H1 (cell line): ENCODE measurements at regions not wholly inside any gene's neighbourhood (a gene's known extent, or its start where the extent isn't known, plus 50 kb on each side); places are given as distances from the start of the nearest gene placed in this dataset.

Source experiments
- CTCF ChIA-PET: fragments of 300-600 bp; sonication (Branson Sonifier 250); formaldehyde crosslinking; loops from one replicate; lab custom pipeline; 2021; ENCODE audit not compliant: partially characterized antibody; lab: Charles Lee
- POLR2A ChIA-PET: fragments of 300-600 bp; sonication (Branson Sonifier 250); formaldehyde crosslinking; loops from one replicate; lab custom pipeline; 2021; ENCODE audit warnings: inconsistent platforms; ENCODE audit not compliant: partially characterized antibody; lab: Charles Lee
- DNase-seq, 2 experiments: peaks; one replicate each; pipeline versions ENCODE4 v3.0.0 to v3.0.0-alpha.2; 2010 to 2022; ENCODE audit warnings: low spot score in 2 of 2, low read depth in 1 of 2, mixed read lengths in 1 of 2
- FAIRE-seq: peaks from 2 replicates; lab custom pipeline; 2011; peaks lifted over from hg19 to GRCh38; lab: Jason Lieb, UNC
- H2AFZ ChIP-seq: 2 replicates; pipeline ENCODE4 v1.8.1; 2012; ENCODE audit warnings: low read length, inconsistent platforms
- H2AK5ac ChIP-seq: 2 replicates; pipeline ENCODE4 v1.6.1; 2013; ENCODE audit warnings: low read depth, low read length
- H2BK120ac ChIP-seq: replicated peaks from 2 replicates; pipeline ENCODE3; 2013; ENCODE audit warnings: low read depth, low read length, inconsistent platforms
- H2BK12ac ChIP-seq: 2 replicates; pipeline ENCODE4 v1.6.1; 2013; ENCODE audit warnings: low read depth, low read length
- H2BK15ac ChIP-seq: 2 replicates; pipeline ENCODE4 v1.6.1; 2013; ENCODE audit warnings: low read length
- H2BK20ac ChIP-seq: 2 replicates; pipeline ENCODE4 v1.6.1; 2013; ENCODE audit warnings: low read length
- H2BK5ac ChIP-seq: 2 replicates; pipeline ENCODE4 v1.6.1; 2013; ENCODE audit warnings: low read depth, low read length
- H3K14ac ChIP-seq: 2 replicates; pipeline ENCODE4 v1.6.1; 2013; ENCODE audit warnings: inconsistent platforms; ENCODE audit not compliant: insufficient read length
- H3K18ac ChIP-seq: 2 replicates; pipeline ENCODE4 v1.6.1; 2013; ENCODE audit warnings: low read length; ENCODE audit errors: extremely low read depth
- H3K23ac ChIP-seq: 2 replicates; pipeline ENCODE4 v1.6.1; 2013; ENCODE audit warnings: inconsistent platforms; ENCODE audit not compliant: insufficient read length
- H3K23me2 ChIP-seq: 2 replicates; pipeline ENCODE4 v1.6.1; 2013; ENCODE audit warnings: low read depth, low read length
- H3K27ac ChIP-seq: 2 replicates; pipeline ENCODE4 v1.6.1; 2011; ENCODE audit warnings: low read depth, low read length, inconsistent platforms
- H3K27me3 ChIP-seq, 4 experiments: replicated peaks in 1 of 4; 1 replicate in 1 of 4; 2 replicates in 3 of 4; pipeline versions ENCODE4 v1.6.1 to v1.8.1; 2011 to 2013; ENCODE audit warnings: low read length in 3 of 4, mild to moderate bottlenecking in 3 of 4, inconsistent platforms in 2 of 4, mixed read lengths in 2 of 4, moderate library complexity in 1 of 4; ENCODE audit not compliant: control insufficient read depth in 3 of 4, insufficient read depth in 3 of 4; ENCODE audit errors: extremely low read depth in 1 of 4
- H3K36me3 ChIP-seq, 4 experiments: 2 replicates each; pipeline versions ENCODE4 v1.6.1 to v1.8.1; 2011 to 2013; ENCODE audit warnings: mild to moderate bottlenecking in 4 of 4, low read length in 3 of 4, moderate library complexity in 2 of 4, control low read depth in 1 of 4, inconsistent platforms in 1 of 4; ENCODE audit not compliant: insufficient read depth in 4 of 4, control insufficient read depth in 2 of 4
- H3K4ac ChIP-seq: replicated peaks from 2 replicates; pipeline ENCODE3; 2013; ENCODE audit warnings: low read length, low read depth, mixed read lengths, inconsistent platforms; ENCODE audit not compliant: insufficient read length
- H3K4me1 ChIP-seq, 4 experiments: replicated peaks in 1 of 4; 1 replicate in 1 of 4; 2 replicates in 3 of 4; pipeline versions ENCODE4 v1.6.1 to v1.8.1; 2011 to 2013; ENCODE audit warnings: low read length in 3 of 4, inconsistent platforms in 2 of 4, mixed read lengths in 1 of 4; ENCODE audit not compliant: insufficient read depth in 4 of 4, control insufficient read depth in 3 of 4
- H3K4me2 ChIP-seq, 2 experiments: 2 replicates each; pipeline versions ENCODE4 v1.6.1 to v1.8.1; 2011 to 2013; ENCODE audit warnings: low read depth in 2 of 2, low read length in 2 of 2, control low read depth in 1 of 2, inconsistent platforms in 1 of 2, mild to moderate bottlenecking in 1 of 2; ENCODE audit not compliant: insufficient read depth in 1 of 2
- H3K4me3 ChIP-seq, 4 experiments: fragments of 200-600, 300-600 bp in 1 of 4; sonication (generic), shearing (Covaris generic), sonication (Bioruptor Twin) in 1 of 4; 2 replicates each; pipeline versions ENCODE4 v1.5.1 to v1.8.1; 2011 to 2016; ENCODE audit warnings: low read length in 4 of 4, low read depth in 3 of 4, control low read depth in 2 of 4, inconsistent platforms in 2 of 4, mild to moderate bottlenecking in 2 of 4, mixed read lengths in 1 of 4, moderate library complexity in 1 of 4; ENCODE audit not compliant: insufficient read depth in 2 of 4; ENCODE audit errors: extremely low read depth in 1 of 4
- H3K56ac ChIP-seq: replicated peaks from 2 replicates; pipeline ENCODE3; 2013; ENCODE audit warnings: low read depth, mild to moderate bottlenecking, mixed read lengths, low read length, inconsistent platforms; ENCODE audit not compliant: insufficient read length
- H3K79me1 ChIP-seq: 2 replicates; pipeline ENCODE4 v1.6.1; 2013; ENCODE audit warnings: low read depth, low read length, control low read depth
- H3K79me2 ChIP-seq, 2 experiments: 2 replicates each; pipeline versions ENCODE4 v1.6.1 to v1.8.1; 2012 to 2013; ENCODE audit warnings: low read length in 2 of 2, mild to moderate bottlenecking in 2 of 2, inconsistent platforms in 1 of 2; ENCODE audit not compliant: insufficient read depth in 2 of 2, control insufficient read depth in 1 of 2
- H3K9ac ChIP-seq, 4 experiments: replicated peaks in 1 of 4; 1 replicate in 1 of 4; 2 replicates in 3 of 4; pipeline versions ENCODE4 v1.6.1 to v1.8.1; 2011 to 2013; ENCODE audit warnings: low read depth in 3 of 4, low read length in 3 of 4, control low read depth in 2 of 4, mild to moderate bottlenecking in 2 of 4, moderate library complexity in 2 of 4, inconsistent platforms in 1 of 4; ENCODE audit errors: extremely low read depth in 1 of 4
- H3K9me3 ChIP-seq, 2 experiments: 2 replicates each; pipeline versions ENCODE4 v1.6.1 to v1.8.1; 2012 to 2013; ENCODE audit warnings: mild to moderate bottlenecking in 2 of 2, moderate library complexity in 2 of 2, control low read depth in 1 of 2, inconsistent platforms in 1 of 2, low read depth in 1 of 2, low read length in 1 of 2, mixed read lengths in 1 of 2; ENCODE audit not compliant: insufficient read depth in 2 of 2
- H4K20me1 ChIP-seq, 2 experiments: replicated peaks in 1 of 2; 2 replicates each; pipeline versions ENCODE3 to v1.8.1; 2011 to 2013; ENCODE audit warnings: inconsistent platforms in 2 of 2, low read length in 2 of 2, mild to moderate bottlenecking in 1 of 2; ENCODE audit not compliant: insufficient read depth in 2 of 2, control insufficient read depth in 1 of 2
- H4K5ac ChIP-seq: 2 replicates; pipeline ENCODE4 v1.6.1; 2013; ENCODE audit warnings: low read length, low read depth, mixed read lengths, inconsistent platforms; ENCODE audit not compliant: insufficient read length
- H4K8ac ChIP-seq: 2 replicates; pipeline ENCODE4 v1.8.0; 2013; ENCODE audit warnings: mild to moderate bottlenecking, moderate library complexity, low read length, inconsistent platforms; ENCODE audit not compliant: insufficient read depth; ENCODE audit errors: extremely low read depth
- H4K91ac ChIP-seq: replicated peaks from 2 replicates; pipeline ENCODE3; 2013; ENCODE audit warnings: low read length, mixed read lengths, inconsistent platforms; ENCODE audit not compliant: insufficient read length
- BACH1 ChIP-seq: IDR thresholded peaks from 2 replicates; pipeline ENCODE4 v1.6.1; 2012; ENCODE audit warnings: low read length, improper control_type of control experiment
- CTCF ChIP-seq, 3 experiments: IDR thresholded peaks; 1 replicate in 2 of 3; 2 replicates in 1 of 3; pipeline versions ENCODE4 v1.5.1 to v1.6.1; 2011; ENCODE audit warnings: low read length in 3 of 3, mild to moderate bottlenecking in 3 of 3, inconsistent platforms in 2 of 3, low read depth in 1 of 3, moderate library complexity in 1 of 3; ENCODE audit not compliant: insufficient read depth in 1 of 3; ENCODE audit errors: control extremely low read depth in 1 of 3
- E2F6 ChIP-seq: IDR thresholded peaks from 2 replicates; pipeline ENCODE4 v1.6.1; 2012; ENCODE audit warnings: inconsistent platforms
- FOSL1 ChIP-seq: IDR thresholded peaks from 2 replicates; pipeline ENCODE4 v1.6.1; 2011; ENCODE audit warnings: mild to moderate bottlenecking, low read depth, low read length, moderate library complexity; ENCODE audit not compliant: insufficient read depth
- HDAC6 ChIP-seq: IDR thresholded peaks from one replicate; pipeline ENCODE4 v1.7.1; 2012; ENCODE audit warnings: low read depth, mild to moderate bottlenecking, inconsistent platforms, low read length, moderate library complexity
- KDM1A ChIP-seq: fragments of 200-600, 300-600 bp; sonication (generic); IDR thresholded peaks from 2 replicates; pipeline ENCODE4 v1.7.1; 2016; ENCODE audit warnings: mild to moderate bottlenecking, low read length, borderline replicate concordance
- NANOG ChIP-seq: IDR thresholded peaks from 2 replicates; pipeline ENCODE4 v1.6.1; 2011; ENCODE audit warnings: low read length, low read depth, mild to moderate bottlenecking, inconsistent platforms; ENCODE audit not compliant: insufficient read depth, poor library complexity, severe bottlenecking
- PHF8 ChIP-seq: fragments of 200-600 bp; sonication (generic); conservative IDR thresholded peaks from 2 replicates; pipeline ENCODE4 v1.7.1; 2012; ENCODE audit warnings: low read depth, mild to moderate bottlenecking, inconsistent platforms, low read length, moderate library complexity
- RFX5 ChIP-seq: IDR thresholded peaks from 2 replicates; pipeline ENCODE4 v1.6.1; 2011; ENCODE audit warnings: low read depth, low read length, improper control_type of control experiment, borderline replicate concordance
- RXRA ChIP-seq: IDR thresholded peaks from 2 replicates; pipeline ENCODE4 v1.6.1; 2011; ENCODE audit warnings: low read depth, mild to moderate bottlenecking, low read length, moderate library complexity; ENCODE audit not compliant: insufficient read depth
- TAF1 ChIP-seq: IDR thresholded peaks from 2 replicates; pipeline ENCODE4 v1.6.1; 2011; ENCODE audit warnings: mild to moderate bottlenecking, low read depth, low read length
- TCF12 ChIP-seq: IDR thresholded peaks from 2 replicates; pipeline ENCODE4 v1.6.1; 2011; ENCODE audit warnings: low read depth, mild to moderate bottlenecking, low read length
- WGBS, 2 experiments: shearing (Covaris generic) in 1 of 2; methylation state at CpG; one replicate each; pipeline versions ENCODE4 v1.1.6 to v1.1.7; 2013 to 2015; ENCODE audit warnings: low lambda C conversion rate in 2 of 2, mixed read lengths in 2 of 2, inconsistent platforms in 1 of 2, low coverage in 1 of 2, missing lambda C conversion rate in 1 of 2; ENCODE audit not compliant: insufficient replicate concordance in 2 of 2, insufficient coverage in 1 of 2, insufficient read length in 1 of 2; ENCODE audit errors: extremely low coverage in 1 of 2, missing lambda C conversion rate in 1 of 2; 5-methylcytosine and 5-hydroxymethylcytosine counted together

GRCh38 chr10:47223236-47223635, 76.8 kb upstream of the GDF10 start:
- Histone ChIP-seq H3K27ac (no peak overlapping the region), H4K20me1 (no peaks in the 10 kb centered on the region), H3K27me3 (no peaks in the 10 kb centered on the region), H3K4me3 (no peak overlapping the region), H2BK12ac (no peak overlapping the region), H3K23ac (no peak overlapping the region), H2AK5ac (no peak overlapping the region), H3K56ac (no peak overlapping the region), H4K5ac (no peak overlapping the region), H3K9ac (no peak overlapping the region), H3K4me2 (no peak overlapping the region), H2BK20ac (no peak overlapping the region), H3K23me2 (no peaks in the 10 kb centered on the region), H3K36me3 (no peaks in the 10 kb centered on the region), H4K91ac (no peak overlapping the region), H3K79me2 (no peaks in the 10 kb centered on the region), H3K9me3 (no peaks in the 10 kb centered on the region; a peak in 1 of 4 replicates), H3K79me1 (no peaks in the 10 kb centered on the region), H3K18ac (no peak overlapping the region), H2BK5ac (no peak overlapping the region), H2AFZ (no peak overlapping the region), H3K4me1 (peaks cover 0 to 4% (median 0%) of the 10 kb centered on the region in 4 experiments; a peak in 2 of 7 replicates), H4K8ac (no peak overlapping the region), H2BK15ac (no peak overlapping the region), H3K14ac (no peak overlapping the region), H3K4ac (no peak overlapping the region), H2BK120ac (no peak overlapping the region)
- POLR2A ChIA-PET = no interaction called here
- DNase-seq = no peak
- whole genome bisulfite sequencing, 2 experiments = no CpG with 5 or more reads among the region's 1 CpG
- FAIRE-seq = no peak
- CTCF ChIA-PET = interaction anchor here (1.0 to 2.1 kb wide), 4 partner anchors 14 to 202 kb away, joined by 3 to 6 read pairs (median 3); no protein-coding TSS in a partner anchor
- no peak for TF ChIP-seq RFX5
- TF ChIP-seq CTCF (IDR thresholded peaks at IDR 0.05; ENCODE audit: control extremely low read depth in 1 of 3, insufficient read depth in 1 of 3, low read depth in 1 of 3, low read length in 3 of 3) = no peak
- no peak for TF ChIP-seq BACH1
- no peak for TF ChIP-seq NANOG
- no peak for TF ChIP-seq TCF12
- TF ChIP-seq HDAC6 = no peak
- no peak for TF ChIP-seq RXRA
- TF ChIP-seq KDM1A = no peak
- no peak for TF ChIP-seq PHF8
- no peak for TF ChIP-seq TAF1
- no peak for TF ChIP-seq E2F6
- TF ChIP-seq FOSL1 = no peak
